ENCODE measurements at regions not wholly inside any gene's neighbourhood (a gene's known extent, or its start where the extent isn't known, plus 50 kb on each side); places are given as distances from the start of the nearest gene placed in this dataset.

GRCh38 chr2:171235262-171235881, 74.7 kb upstream of the TLK1 start:
- no peak overlapping the region for H3K4me2 ChIP-seq (ENCODE audit: low read depth, low read length, poor library complexity, severe bottlenecking)
- no peak overlapping the region for H3K4me3 ChIP-seq (ENCODE audit: insufficient read depth, low read length, poor library complexity, severe bottlenecking)
- no peak overlapping the region for H2AFZ ChIP-seq (ENCODE audit: low read depth, low read length, severe bottlenecking)

GRCh38 chr2:171230176-171230575, 69.5 kb upstream of the TLK1 start:
- H3K4me3 ChIP-seq (ENCODE audit: insufficient read depth, low read length, poor library complexity, severe bottlenecking) = no peak overlapping the region
- H3K4me2 ChIP-seq (ENCODE audit: low read depth, low read length, poor library complexity, severe bottlenecking) = no peak overlapping the region
- H3F3A ChIP-seq (ENCODE audit: insufficient read depth) = no peaks in the 10 kb centered on the region

More at GRCh38 chr2:171235262-171235881, 74.7 kb upstream of the TLK1 start:
- no peaks in the 10 kb centered on the region for H4K20me1 ChIP-seq (ENCODE audit: low read depth, low read length)
- H3K27ac ChIP-seq (ENCODE audit: low read depth, low read length) = no peak overlapping the region
- H3K27me3 ChIP-seq (ENCODE audit: low read length) = no peaks in the 10 kb centered on the region
- no peaks in the 10 kb centered on the region for H3F3A ChIP-seq (ENCODE audit: insufficient read depth)
- H3K9ac ChIP-seq (ENCODE audit: low read length) = no peak overlapping the region
- no peaks in the 10 kb centered on the region for H3K79me2 ChIP-seq (ENCODE audit: insufficient read depth, low read length)
- H3K9me2 ChIP-seq (replicated peaks; ENCODE audit: insufficient read depth, low read length) = no peaks in the 10 kb centered on the region
- TF ChIP-seq EZH2phosphoT487 (conservative IDR thresholded peaks at IDR 0.05; ENCODE audit: low read length) = no peak
- no peak for TF ChIP-seq CTCF (IDR thresholded peaks at IDR 0.05; ENCODE audit: insufficient read depth, low read length, poor library complexity, severe bottlenecking)
- no peaks in the 10 kb centered on the region for H3K9me3 ChIP-seq (ENCODE audit: insufficient read depth, low read length)
- H3K36me3 ChIP-seq (ENCODE audit: low read length) = no peaks in the 10 kb centered on the region

GRCh38 chr2:171228826-171229225, 68.1 kb upstream of the TLK1 start:
- no peaks in the 10 kb centered on the region for H3K79me2 ChIP-seq (ENCODE audit: insufficient read depth, low read length)
- H3K9ac ChIP-seq (ENCODE audit: low read length) = no peak overlapping the region
- no peaks in the 10 kb centered on the region for H3K9me2 ChIP-seq (replicated peaks; ENCODE audit: insufficient read depth, low read length)
- TF ChIP-seq CTCF (IDR thresholded peaks at IDR 0.05; ENCODE audit: insufficient read depth, low read length, poor library complexity, severe bottlenecking) = no peak
- TF ChIP-seq EZH2phosphoT487 (conservative IDR thresholded peaks at IDR 0.05; ENCODE audit: low read length) = no peak
- no peaks in the 10 kb centered on the region for H3F3A ChIP-seq (ENCODE audit: insufficient read depth)
- no peak overlapping the region for H3K4me3 ChIP-seq (ENCODE audit: insufficient read depth, low read length, poor library complexity, severe bottlenecking)
- no peak overlapping the region for H2AFZ ChIP-seq (ENCODE audit: low read depth, low read length, severe bottlenecking)
- H3K27me3 ChIP-seq (ENCODE audit: low read length) = no peaks in the 10 kb centered on the region
- H3K27ac ChIP-seq (ENCODE audit: low read depth, low read length) = no peak overlapping the region
- peaks cover 4% of the 10 kb centered on the region; the same call in 1 of the 2 replicates for H3K36me3 ChIP-seq (ENCODE audit: low read length)
- H3K9me3 ChIP-seq (ENCODE audit: insufficient read depth, low read length) = no peaks in the 10 kb centered on the region
- H3K4me2 ChIP-seq (ENCODE audit: low read depth, low read length, poor library complexity, severe bottlenecking) = no peak overlapping the region
- no peaks in the 10 kb centered on the region for H4K20me1 ChIP-seq (ENCODE audit: low read depth, low read length)

More at GRCh38 chr2:171230176-171230575, 69.5 kb upstream of the TLK1 start:
- H3K9ac ChIP-seq (ENCODE audit: low read length) = no peak overlapping the region
- H4K20me1 ChIP-seq (ENCODE audit: low read depth, low read length) = no peaks in the 10 kb centered on the region
- H3K27ac ChIP-seq (ENCODE audit: low read depth, low read length) = no peak overlapping the region
- no peaks in the 10 kb centered on the region for H3K9me2 ChIP-seq (replicated peaks; ENCODE audit: insufficient read depth, low read length)
- TF ChIP-seq EZH2phosphoT487 (conservative IDR thresholded peaks at IDR 0.05; ENCODE audit: low read length) (no peak), CTCF (IDR thresholded peaks at IDR 0.05; ENCODE audit: insufficient read depth, low read length, poor library complexity, severe bottlenecking) (no peak)
- no peaks in the 10 kb centered on the region for H3K36me3 ChIP-seq (ENCODE audit: low read length)
- H3K79me2 ChIP-seq (ENCODE audit: insufficient read depth, low read length) = no peaks in the 10 kb centered on the region
- H2AFZ ChIP-seq (ENCODE audit: low read depth, low read length, severe bottlenecking) = no peak overlapping the region
- no peaks in the 10 kb centered on the region for H3K9me3 ChIP-seq (ENCODE audit: insufficient read depth, low read length)
- H3K27me3 ChIP-seq (ENCODE audit: low read length) = no peaks in the 10 kb centered on the region
